Amygdala (tissue), 56 donors: ENCODE measurements at regions not wholly inside any gene's neighbourhood (a gene's known extent, or its start where the extent isn't known, plus 50 kb on each side); places are given as distances from the start of the nearest gene placed in this dataset.
"Not testable (repeated sequence)": the region's sequence is repeated elsewhere in the genome, so short reads cannot be mapped to it uniquely, and the experiment has no call there.

Experiments used
- DNase-seq, 56 donors: peaks; one replicate each; lab custom pipeline; 2025; lab: John Stamatoyannopoulos, UW

DNA sequence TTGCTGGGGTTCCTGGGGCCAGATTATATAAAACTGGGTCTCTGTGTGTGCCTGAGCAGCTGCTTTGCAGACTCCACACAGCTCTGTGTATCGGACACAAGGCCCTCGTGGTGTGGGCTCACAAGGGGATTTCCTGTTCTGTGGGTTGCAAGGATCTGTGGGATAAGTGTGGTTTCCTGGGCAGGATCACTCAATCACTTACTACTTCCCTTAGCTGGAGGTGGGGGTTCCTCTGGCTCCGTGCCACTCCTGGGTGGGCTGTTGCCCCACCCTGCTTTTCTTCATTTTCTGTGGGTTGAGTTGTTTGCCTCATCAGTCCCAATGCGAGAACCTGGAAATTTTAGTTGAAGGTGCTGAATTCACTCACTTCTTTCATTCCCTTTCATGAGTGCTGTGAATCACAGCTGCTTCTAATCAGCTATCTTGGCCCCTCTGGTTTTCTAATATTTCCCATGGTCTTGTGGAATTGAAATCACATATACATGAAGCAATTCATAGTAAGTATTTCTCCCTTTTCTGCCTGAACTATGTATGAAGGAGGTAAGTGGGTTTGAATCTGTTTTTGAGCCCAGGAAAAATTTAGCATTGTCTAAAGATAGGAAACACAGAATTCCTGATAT lies 196.3 kb downstream of the DCDC2C start:
- no peak for DNase-seq

DNA sequence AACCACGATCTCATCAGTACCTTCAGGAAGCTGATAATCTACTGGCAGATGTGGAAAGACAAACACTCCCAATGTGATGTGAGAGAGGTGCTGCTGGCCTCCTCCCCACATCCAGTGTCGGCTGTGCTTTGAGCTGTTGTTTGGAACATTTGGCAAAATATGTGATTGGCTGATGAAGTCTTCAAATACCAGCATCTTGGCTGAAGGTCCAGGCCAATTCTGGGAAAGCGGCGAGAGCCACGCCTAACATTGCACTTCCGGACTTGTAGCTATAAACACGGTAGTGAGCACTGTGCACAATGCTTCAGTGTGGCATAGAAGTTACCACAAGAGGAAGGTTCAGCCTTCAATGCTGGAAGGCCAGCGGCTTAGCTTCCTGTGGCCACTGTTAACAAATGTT lies 198.8 kb downstream of the DCDC2C start:
- no peak for DNase-seq

DNA sequence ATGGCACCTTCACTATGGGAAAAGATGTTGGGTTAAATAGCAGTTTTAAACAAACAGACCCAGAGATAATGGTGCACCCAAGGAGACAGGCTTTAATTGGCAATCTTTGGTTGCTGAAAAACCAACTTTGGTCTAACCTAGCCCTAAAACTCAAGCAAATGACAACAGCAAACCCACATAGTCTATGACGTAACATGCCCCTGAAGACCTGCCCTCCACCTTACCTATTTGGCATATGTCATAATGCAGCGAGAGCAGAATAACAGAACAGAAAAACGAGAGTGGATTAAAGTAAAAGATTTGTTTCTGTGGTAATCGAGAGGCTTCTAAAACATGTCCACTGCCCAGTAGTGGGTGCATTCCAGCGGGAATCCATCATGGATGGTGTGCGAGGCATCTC lies 200.7 kb downstream of the DCDC2C start:
- no peak for DNase-seq

GRCh38 chr2:3908498-3908897 lies 205.1 kb downstream of the DCDC2C start:
- not testable (repeated sequence) for DNase-seq

- DNase-seq: no peak
These were observed 208.6 kb downstream of the DCDC2C start for GRCh38 chr2:3911882-3912455.

DNA sequence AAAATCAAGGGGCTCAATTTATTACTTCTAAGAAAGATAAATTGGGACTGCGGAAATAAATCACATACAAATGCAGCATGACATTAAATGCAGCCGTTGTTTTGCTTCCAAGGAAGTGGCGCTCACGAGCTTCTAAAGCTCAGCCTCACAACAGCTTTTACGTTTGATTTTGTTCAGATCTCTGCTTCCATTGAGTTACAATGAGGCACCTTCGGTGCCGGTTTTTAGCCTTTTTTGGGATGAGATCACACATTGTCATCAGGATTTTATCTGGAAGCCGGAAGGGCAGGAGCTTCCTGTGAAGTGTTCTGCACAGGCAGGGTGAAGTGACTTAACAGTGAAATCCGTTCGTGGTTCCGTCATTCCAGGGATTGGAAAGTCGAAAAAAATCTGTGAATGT lies 209.8 kb downstream of the DCDC2C start:
- peak in 2 of 56 donors; percentile 4 to 6 for DNase-seq

- no peak for DNase-seq
These were observed 210.9 kb downstream of the DCDC2C start for GRCh38 chr2:3914241-3914640.

DNA sequence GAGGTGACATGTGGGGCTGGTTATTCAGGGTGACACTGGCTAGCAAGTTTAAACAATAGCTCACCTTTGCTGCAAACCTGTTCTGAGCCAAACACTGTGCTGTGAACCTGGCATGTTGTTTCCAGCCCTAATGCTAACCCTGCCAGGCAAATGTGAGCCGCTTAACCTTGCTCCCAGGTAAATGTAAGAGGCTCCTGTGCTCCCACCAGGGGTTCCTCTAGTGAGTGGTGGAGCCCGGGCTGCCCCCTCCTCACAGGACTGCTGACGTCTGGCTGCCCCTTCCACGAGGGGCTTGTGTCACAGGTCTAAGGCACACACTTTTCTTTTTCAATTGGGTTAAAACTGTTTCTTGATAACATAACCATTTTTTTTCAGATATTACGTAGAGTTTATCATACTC lies 223.7 kb downstream of the DCDC2C start:
- DNase-seq: no peak

DNA sequence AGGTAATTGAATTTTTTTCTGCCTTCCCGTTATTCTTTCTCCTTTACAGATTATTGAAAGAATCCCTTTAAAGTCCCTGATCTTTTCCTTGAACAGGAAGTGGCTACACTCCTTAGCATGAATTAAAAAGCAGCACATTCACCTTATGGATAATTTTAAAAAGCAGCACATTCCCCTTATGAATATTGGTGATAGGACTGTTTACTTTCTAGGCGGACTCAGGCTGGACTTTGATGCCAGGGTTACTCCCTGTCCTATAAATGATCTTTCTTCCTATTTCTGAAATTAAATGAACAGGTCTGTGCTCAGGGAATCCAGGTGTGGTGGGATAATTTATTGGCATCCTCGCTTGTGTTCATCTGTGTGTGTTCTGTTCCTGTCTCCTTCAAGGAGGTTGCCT lies 226.0 kb downstream of the DCDC2C start:
- DNase-seq: no peak

DNA sequence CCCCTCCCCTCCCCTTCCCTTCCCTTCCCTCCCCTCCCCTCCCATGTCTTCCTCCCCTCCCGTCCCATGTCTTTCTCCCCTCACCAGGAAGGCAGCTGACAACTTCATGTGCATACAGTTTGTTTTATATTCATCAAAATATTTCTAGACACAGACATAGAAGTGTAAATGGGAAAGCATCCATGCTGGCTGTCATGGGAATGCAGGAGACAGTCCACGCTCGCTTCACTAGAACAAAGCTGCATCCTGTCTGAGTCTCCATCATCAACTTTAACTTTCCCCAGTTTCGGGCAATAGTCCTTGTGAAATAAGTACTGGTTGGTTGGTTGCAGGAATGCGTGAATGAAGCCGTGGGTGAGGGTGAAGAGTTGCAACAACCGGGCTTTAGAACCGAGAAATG lies 226.9 kb downstream of the DCDC2C start:
- DNase-seq: no peak

- no peak for DNase-seq
These were observed 237.3 kb downstream of the DCDC2C start for GRCh38 chr2:3940661-3941060.

- DNase-seq: no peak
These were observed 239.5 kb downstream of the DCDC2C start for GRCh38 chr2:3942841-3943240.

DNA sequence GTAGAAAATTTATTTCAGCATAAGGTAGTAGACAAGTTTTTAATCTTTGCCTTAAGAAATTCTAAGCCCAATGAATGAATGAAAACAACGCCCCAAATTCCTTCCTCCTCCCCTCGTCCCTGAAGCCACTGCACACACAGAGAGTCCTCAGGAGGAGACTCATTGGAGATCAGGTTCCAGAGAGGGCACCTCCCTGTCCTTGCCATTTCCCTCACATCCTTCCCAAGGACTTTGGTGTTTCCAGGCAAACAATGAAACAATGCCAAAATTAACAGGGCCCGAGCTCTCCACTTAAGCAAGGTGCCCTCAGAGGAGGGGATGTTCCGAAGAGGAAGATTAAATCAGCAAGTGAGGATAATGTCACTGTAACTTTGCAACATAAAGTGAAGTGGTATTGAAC lies 240.7 kb downstream of the DCDC2C start:
- DNase-seq: no peak

DNA sequence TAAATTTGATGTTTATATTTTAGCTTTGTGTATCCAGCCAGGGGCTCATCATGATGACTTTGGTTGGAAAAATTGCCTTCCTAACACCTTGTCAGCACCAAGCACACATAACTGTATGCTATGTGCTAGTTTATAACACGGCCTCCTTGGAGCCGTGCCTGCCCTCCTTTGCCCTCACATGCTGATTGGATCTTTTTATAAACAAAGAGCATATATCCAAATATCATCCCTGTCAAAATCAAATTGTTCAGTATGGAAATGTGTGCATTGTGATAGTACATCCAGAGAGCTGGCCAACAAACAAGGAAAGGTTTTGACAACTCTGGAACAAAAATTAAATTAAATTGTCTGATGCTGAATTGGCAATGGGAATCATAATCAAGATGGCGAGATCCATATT lies 241.5 kb downstream of the DCDC2C start:
- DNase-seq: no peak

GRCh38 chr2:3948191-3948590 lies 244.8 kb downstream of the DCDC2C start:
- DNase-seq: no peak

- no peak for DNase-seq
These were observed 248.0 kb downstream of the DCDC2C start for GRCh38 chr2:3951131-3951954.

DNA sequence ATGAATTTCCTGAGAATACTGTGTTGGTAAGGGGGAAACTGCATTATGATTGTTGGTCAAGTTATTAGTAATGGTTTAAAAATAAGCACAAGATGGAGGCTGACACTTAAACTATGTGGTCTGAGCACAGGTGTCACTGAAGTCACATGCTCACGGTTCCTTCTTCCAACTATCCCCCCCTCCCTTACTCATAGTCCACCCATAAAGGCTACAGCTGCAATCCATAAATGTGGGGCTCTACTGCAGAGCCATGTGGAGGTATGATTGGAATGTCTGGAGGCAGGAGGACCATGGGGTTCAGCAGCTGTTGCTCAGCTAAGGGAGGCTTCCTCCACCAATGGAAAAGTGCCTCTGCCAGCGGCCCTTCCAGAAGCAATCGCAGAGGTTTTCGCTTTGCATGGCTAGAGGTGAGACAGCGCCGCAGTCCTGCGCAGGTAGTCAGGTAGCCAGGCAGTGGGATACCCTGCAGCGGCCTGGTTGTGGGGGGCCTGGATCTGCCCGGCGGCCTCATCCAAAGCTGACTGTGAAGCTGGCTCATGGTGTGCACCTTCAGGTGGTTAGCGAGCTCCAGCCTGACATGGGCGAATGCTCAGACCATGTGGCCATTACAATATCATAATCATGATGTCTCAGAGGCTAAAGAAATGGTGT lies 249.6 kb downstream of the DCDC2C start:
- DNase-seq: no peak

GRCh38 chr2:3954261-3954660 lies 250.9 kb downstream of the DCDC2C start:
- no peak for DNase-seq

- no peak for DNase-seq
These were observed 253.0 kb downstream of the DCDC2C start for GRCh38 chr2:3956406-3956805.

GRCh38 chr2:3956892-3957291 lies 253.5 kb downstream of the DCDC2C start:
- DNase-seq: no peak

DNA sequence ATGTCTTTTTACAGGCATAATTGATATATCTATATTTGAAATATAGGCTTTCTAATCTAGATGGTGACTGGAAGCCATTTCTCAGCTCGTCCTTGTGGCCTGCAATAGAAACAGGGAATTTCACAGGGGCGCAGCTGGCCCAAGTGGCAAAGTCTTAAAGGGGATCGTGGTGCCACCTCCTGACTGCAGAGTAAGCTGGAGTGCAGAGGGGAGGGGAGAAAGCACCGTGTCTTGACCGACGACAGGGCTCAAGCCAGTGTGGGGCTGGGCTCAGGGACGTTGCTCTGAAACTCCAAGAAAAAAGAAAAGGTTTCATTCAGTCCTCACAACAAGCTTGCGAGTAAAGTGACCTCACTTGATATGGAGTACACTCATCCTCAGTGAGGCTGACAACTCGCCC lies 255.1 kb downstream of the DCDC2C start:
- no peak for DNase-seq
